GM23338 (cell line): ENCODE measurements at regions not wholly inside any gene's neighbourhood (a gene's known extent, or its start where the extent isn't known, plus 50 kb on each side); places are given as distances from the start of the nearest gene placed in this dataset.

Source experiments
- ATAC-seq: fragments of 200-7000 bp; cut with Tn5 transposase; 3 replicates; pipeline ENCODE4 v1.9.1; 2020
- DNase-seq: peaks from one replicate; pipeline ENCODE4 v3.0.0-alpha.2; 2015; ENCODE audit warnings: low spot score
- H2AFZ ChIP-seq: fragments of 200-600 bp; sonication (generic); 2 replicates; pipeline ENCODE4 v1.8.0; 2016; ENCODE audit warnings: antibody characterized with exemption, mild to moderate bottlenecking, moderate library complexity
- H3F3A ChIP-seq: fragments of 200-600 bp; sonication (generic); replicated peaks from 2 replicates; pipeline ENCODE4 v1.8.0; 2017; ENCODE audit warnings: antibody characterized with exemption, mixed run types, low read depth
- H3K27ac ChIP-seq: fragments of 200-600 bp; sonication (generic); 2 replicates; pipeline ENCODE4 v1.6.1; 2016; ENCODE audit warnings: low read depth
- H3K27me3 ChIP-seq: fragments of 200-600 bp; sonication (generic); 2 replicates; pipeline ENCODE4 v1.8.0; 2016; ENCODE audit warnings: mild to moderate bottlenecking, mixed run types, moderate library complexity; ENCODE audit not compliant: insufficient read depth
- H3K36me3 ChIP-seq: fragments of 200-600 bp; sonication (generic); 2 replicates; pipeline ENCODE4 v1.8.0; 2016; ENCODE audit warnings: mild to moderate bottlenecking; ENCODE audit not compliant: insufficient read depth
- H3K4me1 ChIP-seq: fragments of 200-600 bp; sonication (generic); 2 replicates; pipeline ENCODE4 v1.8.0; 2016; ENCODE audit warnings: mild to moderate bottlenecking, moderate library complexity; ENCODE audit not compliant: insufficient read depth
- H3K4me2 ChIP-seq: fragments of 200-600 bp; sonication (generic); 2 replicates; pipeline ENCODE4 v1.7.1; 2017; ENCODE audit warnings: mixed run types
- H3K4me3 ChIP-seq: fragments of 200-600 bp; sonication (generic); 2 replicates; pipeline ENCODE4 v1.6.1; 2016; ENCODE audit warnings: mixed run types
- H3K79me2 ChIP-seq: fragments of 200-600 bp; sonication (generic); replicated peaks from 2 replicates; pipeline ENCODE4 v1.8.0; 2017; ENCODE audit warnings: mild to moderate bottlenecking; ENCODE audit not compliant: insufficient read depth
- H3K9me2 ChIP-seq: fragments of 200-600 bp; sonication (generic); 2 replicates; pipeline ENCODE4 v1.8.0; 2017; ENCODE audit not compliant: insufficient read depth
- H4K20me1 ChIP-seq: fragments of 200-600 bp; sonication (generic); replicated peaks from 2 replicates; pipeline ENCODE4 v1.8.0; 2017; ENCODE audit warnings: mild to moderate bottlenecking; ENCODE audit not compliant: insufficient read depth
- H3K27ac Mint-ChIP-seq: 2 replicates; pipeline ENCODE4 v1.8.0; 2020; ENCODE audit warnings: inconsistent platforms, mild to moderate bottlenecking, moderate library complexity, mixed read lengths
- H3K27me3 Mint-ChIP-seq: 3 replicates; pipeline ENCODE4 v1.8.0; 2022; ENCODE audit warnings: low read depth, mild to moderate bottlenecking, moderate library complexity, mixed read lengths, inconsistent platforms; ENCODE audit not compliant: insufficient read depth, poor library complexity
- H3K36me3 Mint-ChIP-seq: 3 replicates; pipeline ENCODE4 v1.8.0; 2021; ENCODE audit warnings: low read depth, mild to moderate bottlenecking, inconsistent platforms, moderate library complexity, mixed read lengths
- H3K4me1 Mint-ChIP-seq: 3 replicates; pipeline ENCODE4 v1.8.0; 2020; ENCODE audit warnings: mild to moderate bottlenecking, inconsistent platforms, mixed read lengths
- H3K4me3 Mint-ChIP-seq: 3 replicates; pipeline ENCODE4 v1.8.0; 2021; ENCODE audit warnings: moderate library complexity, mild to moderate bottlenecking, inconsistent platforms, mixed read lengths
- H3K9me3 Mint-ChIP-seq: 3 replicates; pipeline ENCODE4 v1.8.0; 2020; ENCODE audit warnings: moderate library complexity, mild to moderate bottlenecking, inconsistent platforms, mixed read lengths
- CREB1 ChIP-seq: fragments of 250-450 bp; sonication (Bioruptor Pico); IDR thresholded peaks from 2 replicates; pipeline ENCODE4 v1.5.0; 2020; ENCODE audit warnings: low read depth, mild to moderate bottlenecking, moderate library complexity
- POLR2AphosphoS5 ChIP-seq: IDR thresholded peaks from 2 replicates; pipeline ENCODE4 v1.6.1; 2016; ENCODE audit warnings: antibody characterized with exemption, low read depth
- STAT1 ChIP-seq: IDR thresholded peaks from one replicate; pipeline ENCODE4 v1.6.1; 2016; ENCODE audit warnings: antibody characterized with exemption; ENCODE audit not compliant: unreplicated experiment
- ZNF114 ChIP-seq: fragments of 250-450 bp; sonication (Bioruptor Pico); IDR thresholded peaks from 2 replicates; pipeline ENCODE4 v1.5.0; 2020; ENCODE audit warnings: mild to moderate bottlenecking, moderate library complexity
- ZNF331 ChIP-seq: fragments of 250-450 bp; sonication (Bioruptor Pico); IDR thresholded peaks from 2 replicates; pipeline ENCODE4 v1.5.0; 2020; ENCODE audit warnings: low read depth, mild to moderate bottlenecking, moderate library complexity
- TF ChIP-seq, protein P1 (sequence below): IDR thresholded peaks from one replicate; pipeline ENCODE4 v1.6.1; 2018; ENCODE audit warnings: antibody characterized with exemption; ENCODE audit not compliant: unreplicated experiment
- TF ChIP-seq, protein P2 (sequence below), 2 experiments: fragments of 200-600 bp in 1 of 2; sonication (generic) in 1 of 2; conservative IDR thresholded peaks; 2 replicates each; pipeline versions ENCODE4 v1.5.1 to v1.6.1; 2016 to 2017; ENCODE audit warnings: antibody characterized with exemption in 2 of 2, low read depth in 2 of 2, mild to moderate bottlenecking in 2 of 2, moderate library complexity in 1 of 2
- TF ChIP-seq, protein P3 (sequence below): fragments of 250-450 bp; sonication (Bioruptor Pico); IDR thresholded peaks from 2 replicates; pipeline ENCODE4 v1.5.0; 2020; ENCODE audit warnings: mild to moderate bottlenecking, moderate library complexity

DNA sequence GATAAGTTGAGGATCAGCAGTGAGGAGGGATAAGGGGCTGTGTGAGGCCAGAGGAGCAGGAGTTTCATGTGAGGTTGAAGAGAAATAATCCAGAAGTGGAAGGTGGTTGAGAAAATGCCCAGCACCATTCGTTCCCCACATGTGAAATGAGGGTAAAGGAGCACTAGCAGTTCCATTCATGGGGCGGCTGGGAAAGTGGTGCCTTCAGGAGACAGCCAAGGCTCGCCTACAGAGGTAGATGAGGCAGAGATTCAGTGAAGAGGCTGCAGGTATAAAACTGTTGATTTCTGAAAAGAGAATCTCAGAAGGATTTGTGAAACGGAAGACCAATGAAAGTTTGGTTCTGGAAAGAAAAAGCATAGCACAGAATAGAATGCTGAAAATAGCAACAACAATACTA, 272.6 kb downstream of the MSX2 start:
- no peak overlapping the region for H3K4me3 ChIP-seq
- ATAC-seq = no peak
- no peak overlapping the region for H3K27ac Mint-ChIP-seq
- H3K27me3 Mint-ChIP-seq = peaks cover 2% of the 10 kb centered on the region
- H3K27me3 ChIP-seq = no peaks in the 10 kb centered on the region
- H3K4me1 Mint-ChIP-seq = no peaks in the 10 kb centered on the region
- H3K36me3 Mint-ChIP-seq = peaks cover 10% of the 10 kb centered on the region; the same call in 2 of the 3 replicates
- H2AFZ ChIP-seq = no peak overlapping the region
- H3K4me3 Mint-ChIP-seq = no peak overlapping the region
- no peak for TF ChIP-seq ZNF114 (CRISPR knock-in tag)
- no peak for TF ChIP-seq STAT1
- TF ChIP-seq, protein P1, sequence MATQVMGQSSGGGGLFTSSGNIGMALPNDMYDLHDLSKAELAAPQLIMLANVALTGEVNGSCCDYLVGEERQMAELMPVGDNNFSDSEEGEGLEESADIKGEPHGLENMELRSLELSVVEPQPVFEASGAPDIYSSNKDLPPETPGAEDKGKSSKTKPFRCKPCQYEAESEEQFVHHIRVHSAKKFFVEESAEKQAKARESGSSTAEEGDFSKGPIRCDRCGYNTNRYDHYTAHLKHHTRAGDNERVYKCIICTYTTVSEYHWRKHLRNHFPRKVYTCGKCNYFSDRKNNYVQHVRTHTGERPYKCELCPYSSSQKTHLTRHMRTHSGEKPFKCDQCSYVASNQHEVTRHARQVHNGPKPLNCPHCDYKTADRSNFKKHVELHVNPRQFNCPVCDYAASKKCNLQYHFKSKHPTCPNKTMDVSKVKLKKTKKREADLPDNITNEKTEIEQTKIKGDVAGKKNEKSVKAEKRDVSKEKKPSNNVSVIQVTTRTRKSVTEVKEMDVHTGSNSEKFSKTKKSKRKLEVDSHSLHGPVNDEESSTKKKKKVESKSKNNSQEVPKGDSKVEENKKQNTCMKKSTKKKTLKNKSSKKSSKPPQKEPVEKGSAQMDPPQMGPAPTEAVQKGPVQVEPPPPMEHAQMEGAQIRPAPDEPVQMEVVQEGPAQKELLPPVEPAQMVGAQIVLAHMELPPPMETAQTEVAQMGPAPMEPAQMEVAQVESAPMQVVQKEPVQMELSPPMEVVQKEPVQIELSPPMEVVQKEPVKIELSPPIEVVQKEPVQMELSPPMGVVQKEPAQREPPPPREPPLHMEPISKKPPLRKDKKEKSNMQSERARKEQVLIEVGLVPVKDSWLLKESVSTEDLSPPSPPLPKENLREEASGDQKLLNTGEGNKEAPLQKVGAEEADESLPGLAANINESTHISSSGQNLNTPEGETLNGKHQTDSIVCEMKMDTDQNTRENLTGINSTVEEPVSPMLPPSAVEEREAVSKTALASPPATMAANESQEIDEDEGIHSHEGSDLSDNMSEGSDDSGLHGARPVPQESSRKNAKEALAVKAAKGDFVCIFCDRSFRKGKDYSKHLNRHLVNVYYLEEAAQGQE = no peak
- no peaks in the 10 kb centered on the region for H3K36me3 ChIP-seq
- no peaks in the 10 kb centered on the region for H3K79me2 ChIP-seq
- H4K20me1 ChIP-seq = no peaks in the 10 kb centered on the region
- no peaks in the 10 kb centered on the region for H3F3A ChIP-seq
- H3K27ac ChIP-seq = no peak overlapping the region
- peaks cover 19% of the 10 kb centered on the region for H3K9me3 Mint-ChIP-seq
- no peak overlapping the region for H3K4me2 ChIP-seq
- no peaks in the 10 kb centered on the region for H3K9me2 ChIP-seq
- H3K4me1 ChIP-seq = no peaks in the 10 kb centered on the region
- no peak for DNase-seq

DNA sequence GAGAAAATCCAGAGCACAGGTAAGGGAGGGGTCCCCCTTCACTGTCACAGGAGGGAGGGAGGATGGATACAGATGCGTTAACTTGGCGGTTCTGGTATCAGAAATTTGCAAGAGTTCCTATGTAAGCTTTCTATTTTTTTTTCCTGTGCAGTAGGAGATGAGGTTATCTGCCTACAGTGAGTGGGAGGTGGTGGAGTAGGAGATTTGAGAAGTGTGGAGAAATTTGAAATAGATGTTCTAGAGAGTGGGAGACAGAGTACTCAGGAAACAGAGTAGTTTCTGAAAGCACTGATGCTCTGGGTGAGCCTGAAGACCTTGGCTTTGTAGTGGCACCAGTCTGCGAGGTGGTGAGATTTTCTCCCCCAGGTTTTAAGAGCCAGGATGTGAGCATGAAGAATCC, 271.4 kb downstream of the MSX2 start:
- no peak overlapping the region for H2AFZ ChIP-seq
- H3K27ac ChIP-seq = no peak overlapping the region
- Mint-ChIP-seq H3K27ac (no peak overlapping the region), H3K27me3 (peaks cover 2% of the 10 kb centered on the region), H3K9me3 (peaks cover 19% of the 10 kb centered on the region), H3K4me3 (no peak overlapping the region), H3K36me3 (peaks cover 10% of the 10 kb centered on the region; the same call in 2 of the 3 replicates), H3K4me1 (no peaks in the 10 kb centered on the region)
- H3K36me3 ChIP-seq = no peaks in the 10 kb centered on the region
- H3K4me1 ChIP-seq = no peaks in the 10 kb centered on the region
- DNase-seq (no peak), ATAC-seq (no peak)
- no peaks in the 10 kb centered on the region for H3F3A ChIP-seq
- no peaks in the 10 kb centered on the region for H3K27me3 ChIP-seq
- no peaks in the 10 kb centered on the region for H3K9me2 ChIP-seq
- H4K20me1 ChIP-seq = no peaks in the 10 kb centered on the region
- no peaks in the 10 kb centered on the region for H3K79me2 ChIP-seq
- H3K4me2 ChIP-seq = no peak overlapping the region
- H3K4me3 ChIP-seq = no peak overlapping the region
- no peak for TF ChIP-seq ZNF114 (CRISPR knock-in tag)
- no peak for TF ChIP-seq STAT1
- no peak for TF ChIP-seq CREB1 (CRISPR knock-in tag)
- TF ChIP-seq ZNF331 (CRISPR knock-in tag) = no peak
- TF ChIP-seq, protein P2, sequence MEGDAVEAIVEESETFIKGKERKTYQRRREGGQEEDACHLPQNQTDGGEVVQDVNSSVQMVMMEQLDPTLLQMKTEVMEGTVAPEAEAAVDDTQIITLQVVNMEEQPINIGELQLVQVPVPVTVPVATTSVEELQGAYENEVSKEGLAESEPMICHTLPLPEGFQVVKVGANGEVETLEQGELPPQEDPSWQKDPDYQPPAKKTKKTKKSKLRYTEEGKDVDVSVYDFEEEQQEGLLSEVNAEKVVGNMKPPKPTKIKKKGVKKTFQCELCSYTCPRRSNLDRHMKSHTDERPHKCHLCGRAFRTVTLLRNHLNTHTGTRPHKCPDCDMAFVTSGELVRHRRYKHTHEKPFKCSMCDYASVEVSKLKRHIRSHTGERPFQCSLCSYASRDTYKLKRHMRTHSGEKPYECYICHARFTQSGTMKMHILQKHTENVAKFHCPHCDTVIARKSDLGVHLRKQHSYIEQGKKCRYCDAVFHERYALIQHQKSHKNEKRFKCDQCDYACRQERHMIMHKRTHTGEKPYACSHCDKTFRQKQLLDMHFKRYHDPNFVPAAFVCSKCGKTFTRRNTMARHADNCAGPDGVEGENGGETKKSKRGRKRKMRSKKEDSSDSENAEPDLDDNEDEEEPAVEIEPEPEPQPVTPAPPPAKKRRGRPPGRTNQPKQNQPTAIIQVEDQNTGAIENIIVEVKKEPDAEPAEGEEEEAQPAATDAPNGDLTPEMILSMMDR (conservative IDR thresholded peaks at IDR 0.05; ENCODE audit: low read depth in 2 of 2) = no peak
- no peak for TF ChIP-seq POLR2AphosphoS5
- TF ChIP-seq, protein P3, sequence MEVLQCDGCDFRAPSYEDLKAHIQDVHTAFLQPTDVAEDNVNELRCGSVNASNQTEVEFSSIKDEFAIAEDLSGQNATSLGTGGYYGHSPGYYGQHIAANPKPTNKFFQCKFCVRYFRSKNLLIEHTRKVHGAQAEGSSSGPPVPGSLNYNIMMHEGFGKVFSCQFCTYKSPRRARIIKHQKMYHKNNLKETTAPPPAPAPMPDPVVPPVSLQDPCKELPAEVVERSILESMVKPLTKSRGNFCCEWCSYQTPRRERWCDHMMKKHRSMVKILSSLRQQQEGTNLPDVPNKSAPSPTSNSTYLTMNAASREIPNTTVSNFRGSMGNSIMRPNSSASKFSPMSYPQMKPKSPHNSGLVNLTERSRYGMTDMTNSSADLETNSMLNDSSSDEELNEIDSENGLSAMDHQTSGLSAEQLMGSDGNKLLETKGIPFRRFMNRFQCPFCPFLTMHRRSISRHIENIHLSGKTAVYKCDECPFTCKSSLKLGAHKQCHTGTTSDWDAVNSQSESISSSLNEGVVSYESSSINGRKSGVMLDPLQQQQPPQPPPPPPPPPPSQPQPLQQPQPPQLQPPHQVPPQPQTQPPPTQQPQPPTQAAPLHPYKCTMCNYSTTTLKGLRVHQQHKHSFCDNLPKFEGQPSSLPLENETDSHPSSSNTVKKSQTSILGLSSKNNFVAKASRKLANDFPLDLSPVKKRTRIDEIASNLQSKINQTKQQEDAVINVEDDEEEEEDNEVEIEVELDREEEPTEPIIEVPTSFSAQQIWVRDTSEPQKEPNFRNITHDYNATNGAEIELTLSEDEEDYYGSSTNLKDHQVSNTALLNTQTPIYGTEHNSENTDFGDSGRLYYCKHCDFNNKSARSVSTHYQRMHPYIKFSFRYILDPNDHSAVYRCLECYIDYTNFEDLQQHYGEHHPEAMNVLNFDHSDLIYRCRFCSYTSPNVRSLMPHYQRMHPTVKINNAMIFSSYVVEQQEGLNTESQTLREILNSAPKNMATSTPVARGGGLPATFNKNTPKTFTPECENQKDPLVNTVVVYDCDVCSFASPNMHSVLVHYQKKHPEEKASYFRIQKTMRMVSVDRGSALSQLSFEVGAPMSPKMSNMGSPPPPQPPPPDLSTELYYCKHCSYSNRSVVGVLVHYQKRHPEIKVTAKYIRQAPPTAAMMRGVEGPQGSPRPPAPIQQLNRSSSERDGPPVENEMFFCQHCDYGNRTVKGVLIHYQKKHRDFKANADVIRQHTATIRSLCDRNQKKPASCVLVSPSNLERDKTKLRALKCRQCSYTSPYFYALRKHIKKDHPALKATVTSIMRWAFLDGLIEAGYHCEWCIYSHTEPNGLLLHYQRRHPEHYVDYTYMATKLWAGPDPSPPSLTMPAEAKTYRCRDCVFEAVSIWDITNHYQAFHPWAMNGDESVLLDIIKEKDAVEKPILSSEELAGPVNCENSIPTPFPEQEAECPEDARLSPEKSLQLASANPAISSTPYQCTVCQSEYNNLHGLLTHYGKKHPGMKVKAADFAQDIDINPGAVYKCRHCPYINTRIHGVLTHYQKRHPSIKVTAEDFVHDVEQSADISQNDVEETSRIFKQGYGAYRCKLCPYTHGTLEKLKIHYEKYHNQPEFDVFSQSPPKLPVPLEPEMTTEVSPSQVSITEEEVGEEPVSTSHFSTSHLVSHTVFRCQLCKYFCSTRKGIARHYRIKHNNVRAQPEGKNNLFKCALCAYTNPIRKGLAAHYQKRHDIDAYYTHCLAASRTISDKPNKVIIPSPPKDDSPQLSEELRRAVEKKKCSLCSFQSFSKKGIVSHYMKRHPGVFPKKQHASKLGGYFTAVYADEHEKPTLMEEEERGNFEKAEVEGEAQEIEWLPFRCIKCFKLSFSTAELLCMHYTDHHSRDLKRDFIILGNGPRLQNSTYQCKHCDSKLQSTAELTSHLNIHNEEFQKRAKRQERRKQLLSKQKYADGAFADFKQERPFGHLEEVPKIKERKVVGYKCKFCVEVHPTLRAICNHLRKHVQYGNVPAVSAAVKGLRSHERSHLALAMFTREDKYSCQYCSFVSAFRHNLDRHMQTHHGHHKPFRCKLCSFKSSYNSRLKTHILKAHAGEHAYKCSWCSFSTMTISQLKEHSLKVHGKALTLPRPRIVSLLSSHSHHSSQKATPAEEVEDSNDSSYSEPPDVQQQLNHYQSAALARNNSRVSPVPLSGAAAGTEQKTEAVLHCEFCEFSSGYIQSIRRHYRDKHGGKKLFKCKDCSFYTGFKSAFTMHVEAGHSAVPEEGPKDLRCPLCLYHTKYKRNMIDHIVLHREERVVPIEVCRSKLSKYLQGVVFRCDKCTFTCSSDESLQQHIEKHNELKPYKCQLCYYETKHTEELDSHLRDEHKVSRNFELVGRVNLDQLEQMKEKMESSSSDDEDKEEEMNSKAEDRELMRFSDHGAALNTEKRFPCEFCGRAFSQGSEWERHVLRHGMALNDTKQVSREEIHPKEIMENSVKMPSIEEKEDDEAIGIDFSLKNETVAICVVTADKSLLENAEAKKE = no peak
